HG03045 (cell line): ENCODE measurements at regions not wholly inside any gene's neighbourhood (a gene's known extent, or its start where the extent isn't known, plus 50 kb on each side); places are given as distances from the start of the nearest gene placed in this dataset.
"Not testable (repeated sequence)": the region's sequence is repeated elsewhere in the genome, so short reads cannot be mapped to it uniquely, and the experiment has no call there.

ENCODE experiments used
- ATAC-seq: cut with Tn5 transposase; IDR thresholded peaks from one replicate; pipeline ENCODE4 v1.9.1; 2021; ENCODE audit warnings: mild to moderate bottlenecking, moderate library complexity; ENCODE audit not compliant: unreplicated experiment

DNA sequence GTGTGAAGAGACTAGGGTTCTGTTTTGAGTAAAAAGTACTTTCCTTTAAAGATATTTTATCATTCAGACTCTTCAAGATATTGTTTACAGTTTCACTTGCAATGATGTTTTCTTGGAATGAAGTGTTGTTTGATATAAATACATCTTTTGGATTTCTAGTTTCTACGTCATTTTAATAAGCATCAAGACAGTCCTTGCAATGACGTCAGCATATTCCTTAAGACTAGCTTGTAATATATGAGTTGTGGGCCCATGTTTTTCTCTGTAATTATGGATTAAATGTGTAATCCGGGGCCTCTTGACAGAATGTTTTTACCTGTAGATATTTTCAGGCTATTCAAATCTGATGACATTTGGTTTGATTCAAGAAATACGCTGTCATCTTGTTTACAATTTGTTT lies 66.1 kb downstream of the RBMX2 start:
- ATAC-seq: no peak

DNA sequence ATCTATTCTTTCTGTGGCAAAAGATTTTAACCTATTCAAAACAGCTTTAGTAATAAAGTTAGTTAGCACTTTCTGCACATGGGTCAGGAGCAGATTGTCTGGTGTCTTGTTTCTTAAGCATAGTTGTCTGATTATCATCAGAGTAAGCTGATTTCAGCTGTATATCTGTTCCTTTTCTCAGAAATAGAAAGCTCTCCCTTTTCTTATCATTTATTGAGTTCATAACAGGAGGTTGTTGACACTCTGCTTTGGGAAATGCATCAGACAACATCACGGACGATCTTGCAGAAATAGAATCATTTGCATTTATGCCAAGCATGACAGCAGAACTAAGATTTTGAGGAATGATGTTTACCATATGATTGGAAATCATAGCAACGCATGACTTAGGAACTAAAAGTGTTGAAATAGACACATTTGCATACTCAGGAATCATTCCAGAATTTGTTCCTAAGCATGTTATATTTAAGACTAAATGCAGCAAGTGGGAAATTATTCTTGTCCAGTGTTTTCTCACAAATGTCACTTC lies 66.7 kb downstream of the RBMX2 start:
- ATAC-seq: no peak

DNA sequence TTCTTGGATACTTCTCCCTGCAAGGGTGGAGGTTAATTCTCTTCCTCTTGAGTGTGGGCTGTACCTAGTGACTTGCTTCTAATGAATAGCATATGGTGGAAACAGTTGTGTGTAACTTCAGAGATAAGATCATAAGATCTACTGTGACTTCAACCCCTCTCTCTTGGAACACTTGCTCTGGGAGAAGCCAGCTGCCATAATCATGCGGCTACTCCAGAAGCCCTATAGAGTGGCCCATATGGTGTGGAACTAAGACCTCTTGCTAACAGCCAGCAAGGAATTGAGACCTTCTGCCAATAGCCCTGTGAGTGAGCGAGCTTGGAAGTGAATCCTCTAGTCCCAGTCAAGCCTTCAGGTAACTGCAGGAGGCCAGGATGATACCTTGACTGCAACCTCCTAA lies 81.1 kb downstream of the RBMX2 start:
- no peak for ATAC-seq

DNA sequence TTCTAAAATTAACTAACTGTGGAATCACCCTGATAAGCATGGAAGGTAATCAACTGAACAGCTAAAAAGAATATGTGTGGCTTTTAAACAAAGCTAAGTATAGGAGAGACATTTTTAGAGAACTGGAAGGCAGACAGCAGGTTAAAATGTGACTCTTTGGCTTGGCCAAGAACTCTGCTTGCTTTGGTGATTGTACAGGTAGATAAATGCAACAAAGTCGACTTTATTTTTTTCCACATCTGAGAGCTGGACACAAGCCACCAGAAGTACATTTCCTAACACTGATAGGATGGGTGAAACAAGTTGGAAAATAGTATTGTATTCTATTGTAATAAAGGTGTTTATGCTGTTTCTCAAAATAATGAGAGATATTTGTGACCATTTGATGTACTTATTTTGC lies 84.1 kb downstream of the RBMX2 start:
- no peak for ATAC-seq

DNA sequence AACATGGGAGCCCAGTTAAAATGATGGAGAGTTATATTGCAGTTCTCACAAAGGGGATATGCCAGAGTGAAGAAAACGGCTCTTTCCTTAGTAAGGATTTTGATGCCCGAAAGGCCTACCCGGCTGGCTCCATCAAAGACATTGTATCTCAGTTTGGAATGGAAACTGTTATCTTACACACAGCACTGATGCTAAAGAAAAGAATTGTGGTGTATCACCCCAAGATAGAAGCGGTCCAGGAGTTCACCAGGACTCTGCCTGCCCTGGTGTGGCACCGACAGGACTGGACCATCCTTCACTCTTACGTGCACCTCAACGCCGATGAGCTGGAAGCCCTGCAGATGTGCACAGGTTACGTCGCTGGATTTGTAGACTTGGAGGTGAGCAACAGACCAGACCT lies 93.7 kb downstream of the RBMX2 start:
- ATAC-seq: not testable (repeated sequence)

DNA sequence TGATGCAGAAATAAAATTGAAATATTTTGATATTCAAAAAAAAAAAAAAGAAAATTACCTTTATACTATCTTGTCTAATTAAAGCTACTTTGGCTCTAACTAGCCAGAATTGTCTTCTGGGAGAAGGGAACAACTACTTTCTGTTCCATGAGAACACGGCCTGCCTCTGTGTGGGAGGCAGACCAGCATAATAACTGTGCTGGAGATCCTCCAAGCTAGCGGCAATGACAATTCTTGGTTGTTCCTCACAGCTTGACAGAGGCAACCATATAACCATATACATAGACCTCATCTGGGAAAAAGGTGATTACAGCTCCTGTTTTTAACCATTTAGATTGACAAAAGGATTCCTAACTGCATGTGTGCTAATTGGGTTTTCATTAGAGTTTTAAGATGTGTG lies 95.7 kb downstream of the RBMX2 start:
- no peak for ATAC-seq

DNA sequence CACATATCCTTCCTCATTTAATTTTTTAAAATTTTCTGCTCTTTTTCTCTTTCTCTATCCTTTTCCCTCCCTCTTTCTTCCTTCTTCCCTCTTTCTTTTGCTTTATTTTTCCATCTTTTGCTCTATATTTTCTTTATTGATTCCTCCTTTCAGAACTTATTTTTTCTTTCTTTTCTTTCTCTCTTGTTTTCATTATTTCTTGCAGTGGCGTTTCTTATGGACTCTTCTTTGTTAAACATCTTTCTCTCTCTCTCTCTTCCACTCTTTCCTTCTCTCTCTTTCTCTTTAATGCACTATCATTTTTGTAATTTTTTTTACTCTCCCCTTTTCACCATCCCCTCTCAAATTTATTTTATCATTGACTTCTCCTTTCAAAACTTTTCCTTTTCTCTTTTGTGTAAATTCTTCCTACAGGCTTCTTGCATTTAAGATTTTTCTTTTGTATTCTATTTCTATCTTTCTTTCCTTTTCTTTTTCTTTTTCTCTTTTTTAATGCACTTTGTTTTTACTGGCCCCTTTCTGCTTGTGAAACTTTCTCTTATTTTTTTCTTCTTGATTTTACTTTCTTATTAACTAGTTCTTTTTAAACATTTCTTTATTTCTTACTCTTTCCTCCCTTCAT lies 97.0 kb downstream of the RBMX2 start:
- no peak for ATAC-seq

DNA sequence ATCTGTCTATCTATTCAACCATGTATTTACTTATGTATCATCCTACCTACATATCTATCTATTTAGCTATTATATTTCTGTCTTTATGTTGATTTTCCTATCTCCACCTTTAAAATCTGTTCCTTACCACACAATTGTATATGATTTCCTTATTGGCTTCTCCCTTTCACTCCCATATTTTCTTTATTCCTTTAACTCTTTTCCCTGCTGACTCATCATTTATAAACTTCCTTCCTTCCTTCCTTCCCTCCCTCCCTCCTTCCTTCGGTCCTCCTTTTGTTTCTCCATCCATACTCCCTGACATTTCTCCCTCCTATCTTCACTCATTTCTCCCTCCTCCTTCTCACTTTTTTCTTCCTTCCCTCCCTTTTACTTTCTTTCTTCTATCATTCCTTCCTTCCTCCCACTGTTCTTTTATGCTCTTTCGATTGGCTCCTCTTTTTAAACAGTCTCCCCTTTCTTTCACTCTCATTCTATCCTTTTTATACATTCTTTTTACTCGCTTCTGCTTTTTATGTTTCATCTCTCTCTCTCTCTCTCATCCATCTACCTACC lies 100.3 kb downstream of the RBMX2 start:
- no peak for ATAC-seq

DNA sequence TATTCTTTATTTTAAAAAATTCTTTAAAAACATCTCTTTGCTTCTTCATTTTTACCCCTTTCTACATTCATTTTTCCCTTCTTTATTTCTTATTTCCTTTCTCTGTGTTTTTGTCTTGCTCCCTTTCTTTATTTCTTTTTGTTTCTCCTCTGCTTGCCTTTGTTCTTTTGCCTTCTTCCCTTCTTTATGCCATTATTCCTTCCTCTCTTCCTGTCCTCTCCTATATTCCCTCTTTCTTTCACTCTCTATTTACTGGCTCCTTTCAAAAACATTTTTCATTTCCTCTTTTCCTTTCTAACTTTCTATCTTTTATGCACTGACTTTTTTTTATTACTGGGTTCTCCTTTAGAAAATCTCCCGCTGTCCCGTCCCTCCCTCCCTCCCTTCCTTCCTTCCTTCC lies 102.2 kb downstream of the RBMX2 start:
- no peak for ATAC-seq

DNA sequence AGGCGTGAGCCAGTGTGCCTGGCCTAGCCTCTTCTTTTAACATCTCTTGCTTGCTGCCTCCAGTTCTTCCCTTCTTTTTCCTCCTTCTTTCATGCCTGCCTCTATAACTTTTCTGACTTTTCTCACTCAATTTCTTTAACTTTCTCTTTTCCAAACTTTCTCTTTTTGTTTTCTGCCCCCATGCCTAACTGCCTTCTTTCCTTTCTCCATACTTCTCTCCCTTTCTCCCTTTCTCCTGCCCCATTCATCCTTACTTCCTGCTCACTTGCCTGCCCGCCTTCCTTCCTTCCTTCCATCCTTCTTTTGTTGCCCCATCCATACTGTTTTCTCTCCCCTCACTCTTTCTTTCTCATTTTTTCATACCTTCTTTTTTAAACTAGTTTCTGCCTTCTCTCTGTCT lies 105.2 kb downstream of the RBMX2 start:
- ATAC-seq: no peak

DNA sequence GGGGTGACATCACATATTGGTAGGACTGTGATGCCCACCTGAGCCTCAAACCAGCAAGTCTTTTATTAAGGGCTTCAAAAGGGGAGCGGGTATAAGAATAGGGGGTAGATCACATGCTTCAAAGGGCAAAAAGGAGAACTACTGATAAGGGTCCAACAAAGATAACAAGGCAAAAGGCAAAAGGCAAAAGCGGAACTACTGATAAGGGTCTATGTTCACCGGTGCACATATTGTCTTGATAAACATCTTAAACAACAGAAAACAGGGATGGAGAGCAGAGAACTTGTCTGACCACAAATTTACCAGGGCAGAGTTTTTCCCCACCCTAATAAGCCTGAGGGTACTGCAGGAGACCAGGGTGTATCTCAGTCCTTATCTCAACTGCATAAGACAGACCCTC lies 110.7 kb downstream of the RBMX2 start:
- not testable (repeated sequence) for ATAC-seq

DNA sequence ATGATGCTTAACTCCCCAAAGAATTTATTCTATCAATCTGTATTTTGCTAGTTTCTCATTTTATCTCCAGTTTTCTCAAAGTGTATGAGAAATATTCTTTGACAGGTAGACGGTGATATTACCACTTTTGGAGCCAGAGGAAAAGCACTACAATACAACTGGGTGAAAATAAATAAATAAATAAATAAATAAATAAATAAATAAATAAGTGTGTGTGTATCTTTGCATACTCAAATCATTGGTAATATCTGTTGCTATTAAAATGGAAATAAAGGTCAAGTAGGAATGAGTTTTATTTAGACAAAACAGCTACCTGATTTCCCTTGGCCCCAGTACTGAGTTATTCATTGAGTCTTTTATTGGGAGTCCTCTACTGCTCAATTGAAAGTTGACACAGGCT lies 114.3 kb downstream of the RBMX2 start:
- no peak for ATAC-seq

DNA sequence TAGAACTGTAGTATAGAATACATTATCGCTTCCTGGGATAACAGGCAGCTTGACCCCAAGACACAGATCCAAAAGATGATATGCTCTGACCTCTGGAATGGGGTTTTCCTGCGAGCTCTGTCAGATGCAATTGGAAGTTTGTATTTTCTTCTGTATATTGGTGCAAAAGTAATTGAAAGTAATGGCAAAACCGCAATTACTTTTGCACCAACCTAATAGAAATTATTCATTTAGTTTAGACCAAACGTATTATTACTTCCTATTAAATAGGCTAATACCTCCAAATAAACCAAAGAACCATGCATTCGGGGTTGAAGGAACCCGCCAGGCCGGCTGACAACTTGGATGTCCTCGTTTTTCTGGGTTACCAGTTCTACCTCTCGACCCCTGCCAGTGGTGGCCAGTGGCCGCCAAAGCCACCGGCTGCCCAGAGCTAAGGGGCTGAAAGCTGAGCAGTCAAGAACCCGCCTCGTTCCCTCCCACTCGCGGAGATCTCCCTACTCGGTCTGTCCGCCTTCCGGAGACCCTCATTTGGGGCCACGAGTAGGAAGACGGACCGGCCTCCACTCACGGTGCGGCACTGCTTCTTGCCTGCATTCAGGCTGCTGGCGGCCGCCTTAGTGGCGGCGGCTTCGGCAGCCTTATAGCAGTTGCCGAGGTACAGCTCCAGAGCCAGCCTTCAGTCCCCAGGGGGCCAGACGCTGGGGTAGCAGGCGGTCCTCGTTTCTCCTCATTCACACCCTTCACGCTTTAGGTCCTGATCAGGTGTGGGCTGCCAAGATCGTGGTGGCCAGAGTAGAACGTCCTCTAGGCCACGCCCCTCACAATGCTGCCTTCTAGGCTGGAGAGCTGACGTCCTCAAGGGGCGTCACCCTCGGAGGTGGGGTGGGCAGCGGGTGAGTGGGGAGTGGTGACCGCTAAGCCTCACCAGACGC lies 121.9 kb downstream of the RBMX2 start:
- ATAC-seq: no peak

DNA sequence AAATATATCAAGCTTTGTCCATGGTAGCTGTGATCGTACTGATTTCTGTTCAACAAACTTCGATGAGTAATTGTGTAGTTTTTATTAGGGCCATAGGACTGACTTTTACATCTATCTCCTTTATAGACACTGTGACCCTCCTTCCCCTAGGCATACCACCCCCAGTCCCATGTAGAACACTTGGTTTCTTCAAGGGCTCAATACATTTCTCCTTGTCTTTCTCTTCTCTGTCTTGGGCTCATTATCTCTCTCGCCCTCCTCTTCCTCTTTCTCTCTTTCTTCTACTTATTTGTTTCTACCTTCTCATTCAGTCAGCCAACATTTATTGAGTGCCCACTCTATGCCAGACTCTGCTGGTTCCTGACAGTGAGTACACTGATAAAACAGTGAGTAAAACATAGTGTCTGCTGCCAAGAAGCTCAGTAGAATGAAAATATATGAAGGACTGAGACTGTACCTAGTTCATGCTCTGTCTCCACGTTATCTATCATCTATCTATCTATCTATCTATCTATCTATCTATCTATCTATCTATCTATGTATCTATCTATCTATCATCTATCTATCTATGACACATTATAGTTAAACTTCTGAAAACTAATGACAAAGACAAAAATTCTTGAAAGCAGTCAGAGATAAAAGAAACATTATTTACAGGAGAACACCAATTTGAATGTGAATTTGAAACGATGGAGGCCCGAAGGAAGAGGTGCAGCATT lies 122.8 kb downstream of the RBMX2 start:
- ATAC-seq: no peak

DNA sequence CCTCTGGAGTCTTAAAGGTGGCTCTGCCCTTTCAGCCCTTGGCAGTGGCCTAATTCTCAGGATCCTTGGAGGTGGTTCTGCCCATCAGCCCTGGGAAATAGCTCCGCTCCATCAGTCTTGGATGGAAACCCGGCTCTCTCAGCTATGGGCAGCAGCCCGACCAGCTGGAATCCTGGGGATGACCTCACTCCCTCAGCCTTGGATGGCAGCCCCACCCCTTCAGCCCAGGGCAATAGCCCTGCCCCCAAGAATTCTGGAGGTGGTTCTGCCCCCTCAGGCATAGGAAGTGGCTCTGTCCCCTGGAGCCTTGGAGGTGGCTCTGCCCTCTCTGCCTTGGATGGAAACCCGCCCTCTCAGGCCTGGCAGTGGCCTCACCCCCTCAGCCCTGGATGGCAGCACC lies 127.7 kb downstream of the RBMX2 start:
- ATAC-seq: no peak

DNA sequence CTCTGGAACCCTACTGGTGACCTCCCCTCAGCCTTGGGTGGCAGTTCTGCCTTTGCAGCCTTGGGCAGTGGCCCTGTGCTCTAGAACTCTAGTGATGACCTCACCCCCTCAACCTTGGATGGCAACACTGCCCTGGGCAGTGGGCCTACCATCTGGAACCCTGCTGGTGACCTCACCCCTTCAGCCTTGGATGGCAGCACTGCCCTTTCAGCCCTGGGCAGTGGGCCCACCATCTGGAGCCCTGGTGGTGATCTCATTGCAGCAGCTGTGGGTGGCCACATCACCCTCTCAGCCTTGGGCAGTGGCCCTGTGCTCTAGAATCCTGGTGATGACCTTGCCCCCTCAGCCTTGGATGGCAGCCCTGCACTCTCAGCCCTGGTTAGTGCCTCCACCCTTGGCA lies 129.3 kb downstream of the RBMX2 start:
- no peak for ATAC-seq

DNA sequence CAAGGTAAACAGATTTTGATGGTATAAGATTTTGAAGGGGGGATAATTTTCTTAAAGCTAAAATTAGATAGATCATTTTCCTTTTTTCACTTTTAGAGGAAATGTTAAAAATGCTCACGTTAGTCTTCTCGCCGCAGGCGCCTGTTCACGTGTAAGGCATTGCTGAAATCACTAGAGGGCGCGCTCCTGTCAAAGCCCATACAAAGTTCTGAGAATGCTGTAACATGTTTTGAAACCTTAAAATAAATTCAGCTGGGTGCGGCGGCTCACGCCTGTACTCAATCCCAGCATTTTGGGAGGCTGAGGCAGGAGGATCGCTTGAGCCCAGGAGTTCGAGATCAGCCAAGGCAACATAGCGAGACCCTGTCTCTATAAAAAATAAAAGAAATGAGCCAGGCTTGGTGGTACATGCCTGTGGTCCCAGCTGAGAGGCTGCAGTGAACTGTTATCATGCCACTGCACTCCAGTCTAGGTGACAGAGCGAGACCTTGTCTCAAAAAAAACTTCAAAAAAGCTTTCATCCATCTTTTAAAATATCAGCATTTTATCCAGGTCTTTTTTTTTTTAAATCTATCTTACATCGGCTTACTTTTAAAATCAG lies 138.0 kb downstream of the RBMX2 start:
- ATAC-seq: no peak

DNA sequence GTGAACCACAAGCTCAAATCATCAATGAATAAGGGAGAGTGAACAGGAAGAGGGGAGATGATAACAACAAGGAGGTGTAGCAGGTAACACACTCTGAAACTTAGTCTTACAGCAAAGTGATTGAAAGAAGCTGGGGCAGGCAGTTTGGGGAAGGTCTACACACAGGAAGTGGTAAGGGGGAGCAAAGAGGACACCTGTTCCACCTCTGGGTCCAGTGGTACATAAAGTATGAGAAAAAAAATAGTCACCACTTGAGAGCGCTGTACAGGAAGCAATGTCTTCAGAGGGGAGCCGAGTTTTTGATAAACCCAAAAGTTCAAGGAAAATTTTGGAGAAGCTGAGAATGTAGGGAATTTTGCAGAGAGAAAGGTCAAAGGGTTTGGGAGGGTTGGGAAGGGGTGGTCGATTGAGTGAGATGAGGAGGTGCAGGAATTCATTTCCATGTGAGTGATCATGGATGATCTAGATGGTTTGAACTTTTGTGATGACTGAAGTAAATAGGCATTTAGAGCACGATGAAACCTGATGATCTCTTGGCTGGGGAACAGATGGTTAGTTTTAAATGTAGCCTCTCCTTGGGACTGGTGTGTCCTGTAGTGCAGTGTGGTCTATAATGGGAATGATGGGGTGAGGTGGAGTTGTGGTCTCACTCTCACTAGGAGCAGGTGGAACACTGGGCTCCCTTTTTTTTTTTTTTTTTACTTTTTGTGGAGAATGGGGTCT lies 142.0 kb downstream of the RBMX2 start:
- ATAC-seq: no peak

DNA sequence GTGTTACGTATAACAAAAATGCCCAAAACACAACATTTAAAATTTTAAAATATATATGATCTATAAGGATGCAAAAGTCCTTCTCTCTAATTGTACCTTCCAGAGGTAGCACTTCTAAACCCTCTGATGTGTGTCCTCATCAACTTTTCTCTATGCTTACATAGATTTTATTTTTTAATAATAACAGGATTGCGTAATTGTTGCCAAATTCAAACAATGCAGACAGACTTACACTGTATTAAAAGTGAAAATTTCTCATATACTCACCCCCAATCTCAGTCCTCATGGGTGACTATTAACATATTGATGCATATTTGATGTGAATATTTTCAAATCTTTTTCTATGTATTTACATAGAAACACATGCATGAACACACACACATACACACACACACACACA lies 144.0 kb downstream of the RBMX2 start:
- ATAC-seq: no peak

DNA sequence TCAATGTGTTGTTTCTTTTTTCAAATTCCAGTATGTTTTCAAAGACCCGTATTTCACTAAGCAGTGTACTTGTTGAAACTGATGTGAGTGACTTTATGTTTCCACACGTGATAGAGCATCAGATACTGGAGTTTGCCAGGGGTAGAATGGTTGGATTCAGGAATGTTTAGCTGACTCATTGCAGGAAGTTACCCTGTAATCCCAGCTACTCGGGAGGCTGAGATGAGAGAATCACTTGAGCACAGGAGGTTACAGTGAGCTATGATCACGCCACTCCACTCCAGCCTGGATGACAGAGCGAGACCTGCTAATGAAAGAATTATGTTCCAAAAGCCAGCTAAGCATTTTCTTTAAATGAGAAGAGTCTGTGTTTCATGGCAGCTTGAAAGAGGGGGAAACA lies 147.6 kb downstream of the RBMX2 start:
- ATAC-seq: not testable (repeated sequence)
